Esophagus (tissue), 2 donors: ENCODE measurements at regions not wholly inside any gene's neighbourhood (a gene's known extent, or its start where the extent isn't known, plus 50 kb on each side); places are given as distances from the start of the nearest gene placed in this dataset.

Experiments
- H3K27ac ChIP-seq, 2 donors: one replicate each; pipeline ENCODE4 v1.5.1; 2013; ENCODE audit warnings: low read depth in 2 of 2, mild to moderate bottlenecking in 2 of 2, inconsistent platforms in 1 of 2, low read length in 1 of 2, moderate library complexity in 1 of 2
- H3K27me3 ChIP-seq, 2 donors: one replicate each; pipeline ENCODE4 v1.6.1; 2013; ENCODE audit warnings: low read length in 2 of 2, control low read depth in 1 of 2, mild to moderate bottlenecking in 1 of 2; ENCODE audit not compliant: insufficient read depth in 2 of 2, control insufficient read depth in 1 of 2
- H3K36me3 ChIP-seq, 2 donors: one replicate each; pipeline ENCODE4 v1.6.1; 2013; ENCODE audit warnings: low read length in 1 of 2; ENCODE audit not compliant: control insufficient read depth in 2 of 2, insufficient read depth in 2 of 2
- H3K4me1 ChIP-seq, 2 donors: one replicate each; pipeline ENCODE4 v1.6.1; 2013; ENCODE audit warnings: low read length in 1 of 2; ENCODE audit not compliant: control insufficient read depth in 2 of 2, insufficient read depth in 2 of 2
- H3K4me3 ChIP-seq, 2 donors: one replicate each; pipeline ENCODE4 v1.5.1; 2013; ENCODE audit warnings: low read length in 2 of 2, mild to moderate bottlenecking in 2 of 2, low read depth in 1 of 2, moderate library complexity in 1 of 2
- H3K9me3 ChIP-seq, 2 donors: one replicate each; pipeline ENCODE4 v1.6.1; 2013; ENCODE audit warnings: mild to moderate bottlenecking in 2 of 2, low read depth in 1 of 2, low read length in 1 of 2, moderate library complexity in 1 of 2; ENCODE audit not compliant: control insufficient read depth in 2 of 2, insufficient read depth in 1 of 2
- WGBS, 2 donors: extraction: QIAGEN DNeasy Blood & Tissue Kit; methylation state at CpG; one replicate each; pipeline ENCODE4 v1.1.7; 2013; 5-methylcytosine and 5-hydroxymethylcytosine counted together
- donor health status: healthy with polysubstance abuse.
- donor health status: Bipolar disorder and iron deficiency.

DNA sequence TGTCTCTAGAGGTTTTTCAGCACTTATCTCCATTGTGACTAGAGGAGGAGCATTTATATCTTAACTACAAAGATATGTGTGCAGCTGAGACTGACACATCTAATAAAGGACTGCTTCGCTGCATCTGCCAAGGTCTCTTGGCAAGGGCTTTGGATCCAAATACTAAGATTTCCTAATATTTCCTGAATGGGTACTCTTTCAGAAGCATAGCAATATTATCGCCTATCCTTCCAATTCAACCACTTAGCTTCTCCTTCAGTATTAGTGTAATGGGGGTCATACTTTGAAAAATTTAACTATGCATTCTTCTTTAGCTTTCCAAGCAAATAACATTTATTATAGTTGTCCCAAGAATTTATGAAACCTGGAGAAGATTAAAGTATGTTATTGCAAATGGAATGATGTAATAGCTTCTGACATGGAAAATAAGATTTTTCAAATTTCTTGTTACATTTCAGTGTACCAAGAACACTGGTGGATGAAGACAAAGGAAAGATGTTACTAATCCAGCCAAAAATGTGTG lies 243.0 kb upstream of the PDE3A start:
- Histone ChIP-seq H3K9me3 (no peaks in the 10 kb centered on the region), H3K27ac (no peak overlapping the region), H3K27me3 (no peaks in the 10 kb centered on the region), H3K4me1 (no peaks in the 10 kb centered on the region), H3K4me3 (no peak overlapping the region), H3K36me3 (no peaks in the 10 kb centered on the region)
- 48 to 70% methylated on average over 2 of the region's 2 CpGs for WGBS, 2 donors

DNA sequence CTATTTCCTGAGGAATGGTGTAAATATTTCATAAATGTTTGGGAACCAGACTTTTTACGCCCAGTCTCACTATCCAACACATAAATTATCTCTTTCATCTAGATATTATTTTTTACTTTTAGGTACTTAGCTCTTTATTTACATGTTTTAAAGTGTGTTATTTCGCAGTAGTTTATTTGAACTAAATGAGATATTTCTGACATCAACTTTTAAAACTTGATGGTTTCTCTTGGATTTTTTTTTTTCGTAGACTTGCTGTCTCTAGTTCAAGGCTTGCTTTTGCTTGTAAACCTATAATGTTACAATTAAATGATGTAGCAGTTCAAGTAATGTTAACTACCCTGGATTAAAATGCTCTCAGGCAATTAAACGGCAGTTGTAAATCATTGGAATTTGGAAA lies 241.7 kb upstream of the PDE3A start:
- H3K4me3 ChIP-seq: no peak overlapping the region
- no peaks in the 10 kb centered on the region for H3K27me3 ChIP-seq
- no peaks in the 10 kb centered on the region for H3K36me3 ChIP-seq
- no peaks in the 10 kb centered on the region for H3K9me3 ChIP-seq
- WGBS, 2 donors: 84 to 90% methylated on average over 4 of the region's 4 CpGs
- H3K27ac ChIP-seq: no peak overlapping the region
- no peaks in the 10 kb centered on the region for H3K4me1 ChIP-seq

DNA sequence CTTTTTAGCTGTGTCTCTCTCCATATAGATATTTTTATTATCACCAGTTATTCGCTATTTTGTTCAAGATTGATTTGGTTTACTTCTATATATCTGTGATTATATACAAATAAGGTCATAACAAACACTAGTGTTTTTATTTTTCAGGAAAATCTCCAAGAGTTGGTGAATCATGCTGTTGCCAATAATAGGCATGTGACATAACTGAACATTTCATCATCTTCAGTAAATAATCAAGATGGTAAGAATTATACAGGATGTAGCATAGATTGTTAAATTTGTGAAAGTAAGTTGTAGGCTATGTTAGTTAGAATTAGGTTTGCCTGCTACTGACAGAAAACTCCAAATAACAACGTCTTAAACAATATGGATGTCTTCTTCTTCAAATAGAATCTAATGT lies 240.9 kb upstream of the PDE3A start:
- 81 to 86% methylated on average over 2 of the region's 2 CpGs for WGBS, 2 donors
- no peaks in the 10 kb centered on the region for H3K27me3 ChIP-seq
- H3K36me3 ChIP-seq: no peaks in the 10 kb centered on the region
- H3K4me1 ChIP-seq: no peaks in the 10 kb centered on the region
- H3K9me3 ChIP-seq: no peaks in the 10 kb centered on the region
- no peak overlapping the region for H3K4me3 ChIP-seq
- no peak overlapping the region for H3K27ac ChIP-seq

DNA sequence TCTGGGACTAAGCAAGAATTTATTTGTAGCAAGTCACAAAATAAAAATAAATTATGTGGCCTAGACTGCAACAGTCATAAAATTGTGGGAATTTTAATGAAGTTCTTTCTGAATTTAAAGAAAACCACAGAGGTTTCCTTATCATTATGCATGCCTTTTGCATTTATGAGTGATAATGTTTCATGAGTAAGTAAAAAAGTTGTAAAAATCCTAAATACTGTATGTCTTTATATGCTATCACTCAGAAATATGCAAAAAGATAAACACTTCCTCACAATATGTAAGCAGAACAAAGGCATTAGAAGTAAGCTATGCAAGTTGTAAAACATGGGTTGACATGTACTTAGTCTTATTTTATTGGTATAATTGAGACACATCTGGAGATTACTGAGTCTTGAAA lies 239.4 kb upstream of the PDE3A start:
- Histone ChIP-seq H3K9me3 (no peaks in the 10 kb centered on the region), H3K27me3 (no peaks in the 10 kb centered on the region), H3K36me3 (no peaks in the 10 kb centered on the region), H3K4me1 (no peaks in the 10 kb centered on the region), H3K27ac (no peak overlapping the region), H3K4me3 (no peak overlapping the region)

DNA sequence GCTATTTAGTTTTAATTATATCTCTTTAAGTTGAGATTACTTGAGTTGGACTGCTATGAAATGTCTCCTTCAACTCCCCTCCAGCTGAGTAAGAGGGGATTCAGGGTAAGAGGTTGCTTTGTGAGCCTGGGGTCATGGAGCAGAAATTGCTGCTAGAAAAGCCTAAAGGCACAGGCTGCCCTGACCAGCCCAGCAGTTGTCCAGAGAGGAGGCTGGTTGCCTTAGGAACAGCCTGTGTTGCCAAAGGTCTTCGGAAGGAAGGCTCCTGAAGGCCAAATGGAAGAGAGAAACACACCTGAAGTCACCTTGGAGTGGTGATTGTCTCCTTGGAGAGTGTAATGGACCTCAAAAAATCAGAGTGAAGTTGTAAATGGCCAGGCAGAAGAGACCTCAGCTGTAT lies 235.5 kb upstream of the PDE3A start:
- Histone ChIP-seq H3K27me3 (no peaks in the 10 kb centered on the region), H3K4me1 (no peaks in the 10 kb centered on the region), H3K27ac (no peak overlapping the region), H3K9me3 (no peaks in the 10 kb centered on the region), H3K36me3 (no peaks in the 10 kb centered on the region), H3K4me3 (no peak overlapping the region)
- 71 to 84% methylated on average over 1 of the region's 1 CpG for WGBS, 2 donors

DNA sequence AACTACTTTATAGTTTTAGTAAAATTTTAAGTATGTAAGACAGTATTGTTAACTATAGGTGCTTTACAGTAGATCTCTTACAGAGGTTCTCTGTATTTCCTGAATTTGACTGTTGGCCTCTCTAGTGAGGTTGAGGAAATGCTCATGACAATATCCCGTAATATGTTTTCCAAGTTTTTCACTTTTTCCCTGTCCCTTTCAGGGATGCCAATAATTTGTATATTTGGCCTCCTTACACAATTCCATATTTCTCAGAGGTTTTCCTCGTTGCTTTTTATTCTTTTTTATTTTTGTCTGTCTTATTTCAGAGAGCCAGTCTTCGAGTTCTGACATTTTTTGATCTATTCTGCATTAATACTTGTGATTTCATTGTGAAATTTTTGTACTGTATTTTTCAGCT lies 233.7 kb upstream of the PDE3A start:
- H3K4me1 ChIP-seq: no peaks in the 10 kb centered on the region
- H3K9me3 ChIP-seq: no peaks in the 10 kb centered on the region
- H3K36me3 ChIP-seq: no peaks in the 10 kb centered on the region
- H3K4me3 ChIP-seq: no peak overlapping the region
- no peak overlapping the region for H3K27ac ChIP-seq
- 60 to 77% methylated on average over 3 of the region's 3 CpGs for WGBS, 2 donors
- no peaks in the 10 kb centered on the region for H3K27me3 ChIP-seq

DNA sequence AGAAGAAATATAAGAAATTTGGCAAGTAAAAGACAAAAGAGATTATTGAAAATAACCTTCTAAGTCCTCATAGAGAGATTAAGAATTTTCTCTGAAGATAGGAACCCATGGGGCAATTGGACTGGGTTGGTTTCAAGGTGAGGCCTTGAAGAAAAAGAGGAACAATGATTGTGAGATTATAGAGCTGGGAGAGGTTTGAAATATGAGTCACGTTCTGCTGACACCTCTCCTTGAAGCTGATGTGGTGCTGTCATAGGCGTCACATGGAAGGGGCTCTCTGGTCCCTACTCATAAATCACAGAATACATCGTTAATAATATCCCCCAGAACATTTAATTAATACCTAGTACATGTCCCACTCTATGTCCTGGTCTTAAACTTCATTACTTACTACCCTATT lies 227.6 kb upstream of the PDE3A start:
- WGBS, 2 donors: 86% methylated on average over 3 of the region's 3 CpGs
- Histone ChIP-seq H3K27ac (no peak overlapping the region), H3K4me1 (no peaks in the 10 kb centered on the region), H3K27me3 (no peaks in the 10 kb centered on the region), H3K36me3 (no peaks in the 10 kb centered on the region), H3K9me3 (no peaks in the 10 kb centered on the region), H3K4me3 (no peak overlapping the region)

DNA sequence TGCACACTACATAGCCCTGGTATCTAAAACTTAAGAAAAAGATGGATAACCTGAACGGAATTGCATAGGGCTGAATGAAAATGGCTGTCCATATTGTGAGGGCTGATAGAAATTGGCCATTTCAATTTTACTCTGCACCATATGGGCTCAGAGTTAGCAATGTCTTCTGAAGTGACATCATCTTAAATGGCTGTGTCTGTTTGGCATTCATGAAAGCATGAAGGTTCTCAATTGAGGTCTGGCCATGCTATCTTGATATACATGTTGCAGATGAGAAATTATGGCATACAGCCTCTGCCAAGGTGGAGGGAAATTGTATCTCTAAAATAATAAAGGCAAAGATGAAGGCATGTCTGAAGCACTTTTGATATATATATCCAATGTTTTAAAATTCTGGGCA lies 226.0 kb upstream of the PDE3A start:
- 68 to 83% methylated on average over 1 of the region's 1 CpG for WGBS, 2 donors
- Histone ChIP-seq H3K36me3 (no peaks in the 10 kb centered on the region), H3K4me1 (no peaks in the 10 kb centered on the region), H3K27ac (no peak overlapping the region), H3K27me3 (no peaks in the 10 kb centered on the region), H3K9me3 (no peaks in the 10 kb centered on the region), H3K4me3 (no peak overlapping the region)

DNA sequence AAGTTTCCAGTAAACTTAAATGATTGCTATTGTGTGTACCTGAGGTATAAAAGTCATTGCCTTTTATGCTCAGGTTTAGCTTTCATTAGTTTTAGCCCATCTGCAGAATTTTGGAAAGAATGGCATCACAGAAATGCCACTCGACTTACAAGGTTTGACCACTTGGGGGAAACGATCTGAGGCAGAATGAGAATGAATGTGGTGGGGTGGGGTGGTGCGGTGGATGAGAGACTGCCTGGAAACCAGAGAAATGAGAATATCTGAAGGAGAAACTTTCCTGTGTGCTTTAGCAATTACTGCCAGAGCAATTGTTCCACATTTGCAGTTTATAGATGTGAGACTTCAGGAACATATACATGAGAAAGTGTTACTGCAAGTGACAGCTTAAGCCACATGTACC lies 225.4 kb upstream of the PDE3A start:
- WGBS, 2 donors: 50 to 52% methylated on average over 3 of the region's 3 CpGs
- Histone ChIP-seq H3K4me1 (no peaks in the 10 kb centered on the region), H3K27ac (no peak overlapping the region), H3K9me3 (no peaks in the 10 kb centered on the region), H3K4me3 (no peak overlapping the region), H3K36me3 (no peaks in the 10 kb centered on the region), H3K27me3 (no peaks in the 10 kb centered on the region)

DNA sequence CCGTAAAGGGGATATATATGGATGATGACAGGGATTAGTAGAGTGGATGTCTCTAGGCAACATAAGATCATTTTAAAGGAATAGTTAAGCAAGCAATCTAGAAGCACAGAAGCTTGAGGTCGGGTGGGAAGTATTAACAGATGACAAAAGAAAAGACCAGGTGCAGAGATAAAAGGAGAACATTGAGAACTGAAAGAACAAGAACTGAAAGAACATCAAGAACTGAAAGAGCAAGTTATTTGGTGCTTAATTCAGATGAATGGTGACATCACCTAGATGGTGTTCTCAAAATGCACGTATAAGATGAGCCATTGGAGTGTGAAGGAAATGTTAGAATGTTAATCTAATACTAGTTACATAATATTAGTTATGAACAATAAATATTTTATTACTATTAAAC lies 224.0 kb upstream of the PDE3A start:
- no peak overlapping the region for H3K27ac ChIP-seq
- H3K27me3 ChIP-seq: no peaks in the 10 kb centered on the region
- no peaks in the 10 kb centered on the region for H3K4me1 ChIP-seq
- no peaks in the 10 kb centered on the region for H3K9me3 ChIP-seq
- H3K4me3 ChIP-seq: no peak overlapping the region
- no peaks in the 10 kb centered on the region for H3K36me3 ChIP-seq
- WGBS, 2 donors: 63% methylated on average over 3 of the region's 3 CpGs
